PC-3 (cell line): ENCODE measurements at regions not wholly inside any gene's neighbourhood (a gene's known extent, or its start where the extent isn't known, plus 50 kb on each side); places are given as distances from the start of the nearest gene placed in this dataset.

Experiments
- ATAC-seq: fragments of 200-7000 bp; cut with Tn5 transposase; 2 replicates; pipeline ENCODE4 v1.9.1; 2020; ENCODE audit warnings: mild to moderate bottlenecking, moderate library complexity
- BruUV-seq: library from RNA; stranded (reverse); fragments of 400-500 nt; replicated peaks from 2 replicates; lab custom pipeline; 2021; lab: Mats Ljungman, UMichigan
- CTCF ChIA-PET: fragments of 300-600 bp; sonication (Branson Sonifier 250); formaldehyde crosslinking; loops from one replicate; lab custom pipeline; 2022; ENCODE audit warnings: antibody characterized with exemption; lab: Charles Lee
- POLR2A ChIA-PET: fragments of 300-600 bp; sonication (Branson Sonifier 250); formaldehyde crosslinking; loops from one replicate; lab custom pipeline; 2022; ENCODE audit warnings: antibody characterized with exemption; ENCODE audit not compliant: unreplicated experiment; lab: Charles Lee
- DNase-seq: peaks from one replicate; pipeline ENCODE4 v3.0.0-alpha.2; 2015
- H2AFZ ChIP-seq: fragments of 300-600 bp; sonication (generic); 2 replicates; pipeline ENCODE4 v1.6.0; 2016; ENCODE audit warnings: antibody characterized with exemption, low read length
- H3F3A ChIP-seq: fragments of 300-600 bp; sonication (generic); one replicate; pipeline ENCODE4 v1.6.0; 2017; ENCODE audit warnings: antibody characterized with exemption, low read length, control low read depth, mild to moderate bottlenecking; ENCODE audit not compliant: unreplicated experiment
- H3K27ac ChIP-seq: fragments of 300-600 bp; sonication (generic); 2 replicates; pipeline ENCODE4 v1.5.1; 2016; ENCODE audit warnings: mild to moderate bottlenecking, low read length
- H3K27me3 ChIP-seq: fragments of 300-600 bp; sonication (generic); 2 replicates; pipeline ENCODE4 v1.6.1; 2016; ENCODE audit warnings: low read length, mixed read lengths
- H3K36me3 ChIP-seq: fragments of 300-600 bp; sonication (generic); 2 replicates; pipeline ENCODE4 v1.6.1; 2016; ENCODE audit warnings: low read depth, mixed run types, low read length, mixed read lengths
- H3K4me1 ChIP-seq: fragments of 300-600 bp; sonication (generic); 2 replicates; pipeline ENCODE4 v1.5.1; 2016; ENCODE audit warnings: low read length; ENCODE audit not compliant: insufficient read depth
- H3K4me2 ChIP-seq: fragments of 300-600 bp; sonication (generic); 2 replicates; pipeline ENCODE4 v1.6.0; 2016; ENCODE audit warnings: low read length
- H3K4me3 ChIP-seq: fragments of 300-600 bp; sonication (generic); 2 replicates; pipeline ENCODE4 v1.5.1; 2016; ENCODE audit warnings: mild to moderate bottlenecking, low read length, mixed read lengths
- H3K79me2 ChIP-seq: fragments of 300-600 bp; sonication (generic); 2 replicates; pipeline ENCODE4 v1.6.1; 2017; ENCODE audit warnings: low read length, mixed read lengths
- H3K9ac ChIP-seq: fragments of 300-600 bp; sonication (generic); 2 replicates; pipeline ENCODE4 v1.6.0; 2016; ENCODE audit warnings: mild to moderate bottlenecking, low read length
- H3K9me2 ChIP-seq: fragments of 300-600 bp; sonication (generic); replicated peaks from 2 replicates; pipeline ENCODE4 v1.6.1; 2016; ENCODE audit warnings: mixed run types, low read length, mixed read lengths
- H3K9me3 ChIP-seq: fragments of 300-600 bp; sonication (generic); 2 replicates; pipeline ENCODE4 v1.6.1; 2016; ENCODE audit warnings: low read length, mixed read lengths
- H4K20me1 ChIP-seq: fragments of 300-600 bp; sonication (generic); 2 replicates; pipeline ENCODE4 v1.6.1; 2016; ENCODE audit warnings: low read length, mixed read lengths
- EZH2 ChIP-seq: fragments of 300-600 bp; sonication (generic); IDR thresholded peaks from one replicate; pipeline ENCODE4 v1.6.1; 2017; ENCODE audit warnings: antibody characterized with exemption, mild to moderate bottlenecking, low read length; ENCODE audit not compliant: unreplicated experiment
- EZH2phosphoT487 ChIP-seq: fragments of 300-600 bp; sonication (generic); IDR thresholded peaks from 2 replicates; pipeline ENCODE4 v1.6.1; 2018; ENCODE audit warnings: mild to moderate bottlenecking, antibody characterized with exemption, low read length, borderline replicate concordance
- intact Hi-C: fragments of 100-400 bp; cut with micrococcal nuclease; formaldehyde crosslinking; loops from 2 replicates; pipeline ENCODE4 v1.9.0; 2023
- TF ChIP-seq, protein P1 (sequence below): fragments of 300-600 bp; sonication (generic); conservative IDR thresholded peaks from 2 replicates; pipeline ENCODE4 v1.5.1; 2017; ENCODE audit warnings: antibody characterized with exemption, low read depth, mild to moderate bottlenecking, low read length

DNA sequence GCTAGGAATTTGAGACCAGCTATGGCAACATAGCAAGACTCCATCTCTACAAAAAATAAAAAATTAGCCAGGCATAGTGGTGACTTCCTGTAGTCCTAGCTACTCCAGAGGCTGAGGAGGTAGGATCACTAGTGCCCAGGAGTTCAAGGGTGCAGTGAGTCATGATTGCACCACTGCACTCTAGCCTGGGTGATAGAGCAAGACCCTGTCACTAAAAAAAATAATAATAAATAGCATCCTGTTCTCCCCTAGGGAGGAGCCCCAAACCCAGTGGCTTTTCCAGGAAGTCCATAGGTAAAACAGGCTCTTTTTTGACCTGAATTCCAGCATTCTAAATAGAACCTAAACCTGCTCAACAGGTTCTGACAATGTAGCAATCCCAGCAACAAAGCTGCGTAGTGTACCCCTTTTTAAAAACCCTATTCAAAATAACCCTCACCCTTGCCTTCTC is 192.0 kb downstream of the ALDH8A1 start:
- Histone ChIP-seq H3K27me3 (no peaks in the 10 kb centered on the region), H3K9ac (no peak overlapping the region), H3K9me3 (no peaks in the 10 kb centered on the region), H4K20me1 (no peaks in the 10 kb centered on the region), H3F3A (no peaks in the 10 kb centered on the region), H2AFZ (no peak overlapping the region), H3K27ac (no peak overlapping the region), H3K9me2 (no peaks in the 10 kb centered on the region), H3K79me2 (no peaks in the 10 kb centered on the region), H3K36me3 (no peaks in the 10 kb centered on the region), H3K4me2 (no peak overlapping the region), H3K4me1 (peaks cover 12% of the 10 kb centered on the region), H3K4me3 (no peak overlapping the region)
- peak; percentile 43 for DNase-seq
- ATAC-seq = peak; percentile 29
- ChIA-PET POLR2A (interaction anchor here (0.8 kb wide), 1 partner anchor 552 kb away, joined by 3 read pairs; no protein-coding TSS in a partner anchor), CTCF (no interaction called here)
- intact Hi-C loops = no loop called here
- no TSS peak for BruUV-seq
- TF ChIP-seq EZH2phosphoT487 = no peak
- TF ChIP-seq EZH2 = no peak
- TF ChIP-seq, protein P1, sequence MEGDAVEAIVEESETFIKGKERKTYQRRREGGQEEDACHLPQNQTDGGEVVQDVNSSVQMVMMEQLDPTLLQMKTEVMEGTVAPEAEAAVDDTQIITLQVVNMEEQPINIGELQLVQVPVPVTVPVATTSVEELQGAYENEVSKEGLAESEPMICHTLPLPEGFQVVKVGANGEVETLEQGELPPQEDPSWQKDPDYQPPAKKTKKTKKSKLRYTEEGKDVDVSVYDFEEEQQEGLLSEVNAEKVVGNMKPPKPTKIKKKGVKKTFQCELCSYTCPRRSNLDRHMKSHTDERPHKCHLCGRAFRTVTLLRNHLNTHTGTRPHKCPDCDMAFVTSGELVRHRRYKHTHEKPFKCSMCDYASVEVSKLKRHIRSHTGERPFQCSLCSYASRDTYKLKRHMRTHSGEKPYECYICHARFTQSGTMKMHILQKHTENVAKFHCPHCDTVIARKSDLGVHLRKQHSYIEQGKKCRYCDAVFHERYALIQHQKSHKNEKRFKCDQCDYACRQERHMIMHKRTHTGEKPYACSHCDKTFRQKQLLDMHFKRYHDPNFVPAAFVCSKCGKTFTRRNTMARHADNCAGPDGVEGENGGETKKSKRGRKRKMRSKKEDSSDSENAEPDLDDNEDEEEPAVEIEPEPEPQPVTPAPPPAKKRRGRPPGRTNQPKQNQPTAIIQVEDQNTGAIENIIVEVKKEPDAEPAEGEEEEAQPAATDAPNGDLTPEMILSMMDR = no peak

DNA sequence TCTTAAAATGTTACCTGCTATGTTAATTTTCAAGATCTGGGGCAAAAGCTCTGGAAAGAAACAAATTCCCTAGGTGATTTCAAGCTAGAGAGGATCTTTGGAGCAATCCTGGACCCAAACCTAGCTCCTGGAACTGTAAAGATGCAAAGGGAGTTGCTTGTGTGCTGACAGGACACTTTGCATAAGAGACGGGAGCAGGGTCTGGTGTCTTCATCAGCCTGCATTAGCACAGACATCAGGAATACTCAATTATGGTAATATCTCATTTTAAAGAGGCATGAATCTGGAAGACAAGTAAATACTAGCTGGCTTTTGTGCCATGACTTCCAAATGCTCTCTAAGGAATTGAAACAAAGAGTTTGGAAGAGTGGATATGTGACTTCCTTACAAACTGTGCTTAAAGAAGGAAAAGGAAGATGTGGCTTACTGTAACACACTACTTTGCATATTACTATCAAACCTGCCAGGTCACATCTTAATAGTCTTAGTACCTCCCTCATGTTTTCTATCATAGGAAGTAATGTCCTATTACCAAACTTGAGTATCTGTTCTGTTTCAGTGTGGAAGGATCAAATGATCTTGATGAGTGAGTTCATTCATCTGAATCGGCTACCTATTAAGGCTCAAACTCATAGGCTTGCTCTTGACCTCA is 193.4 kb downstream of the ALDH8A1 start:
- intact Hi-C loops = no loop called here
- DNase-seq (no peak), ATAC-seq (no peak)
- no TSS peak for BruUV-seq
- ChIA-PET CTCF (no interaction called here), POLR2A (no interaction called here)
- H2AFZ ChIP-seq = no peak overlapping the region
- no peaks in the 10 kb centered on the region for H3K79me2 ChIP-seq
- H3K9ac ChIP-seq = no peak overlapping the region
- H3K4me2 ChIP-seq = no peak overlapping the region
- no peaks in the 10 kb centered on the region for H3K36me3 ChIP-seq
- H3F3A ChIP-seq = no peaks in the 10 kb centered on the region
- H3K4me1 ChIP-seq = peaks cover 12% of the 10 kb centered on the region
- H3K4me3 ChIP-seq = no peak overlapping the region
- H3K9me3 ChIP-seq = no peaks in the 10 kb centered on the region
- TF ChIP-seq EZH2 = no peak
- TF ChIP-seq, protein P1 = no peak
- TF ChIP-seq EZH2phosphoT487 = no peak
- no peaks in the 10 kb centered on the region for H3K27me3 ChIP-seq
- no peaks in the 10 kb centered on the region for H3K9me2 ChIP-seq
- H3K27ac ChIP-seq = no peak overlapping the region
- H4K20me1 ChIP-seq = no peaks in the 10 kb centered on the region

DNA sequence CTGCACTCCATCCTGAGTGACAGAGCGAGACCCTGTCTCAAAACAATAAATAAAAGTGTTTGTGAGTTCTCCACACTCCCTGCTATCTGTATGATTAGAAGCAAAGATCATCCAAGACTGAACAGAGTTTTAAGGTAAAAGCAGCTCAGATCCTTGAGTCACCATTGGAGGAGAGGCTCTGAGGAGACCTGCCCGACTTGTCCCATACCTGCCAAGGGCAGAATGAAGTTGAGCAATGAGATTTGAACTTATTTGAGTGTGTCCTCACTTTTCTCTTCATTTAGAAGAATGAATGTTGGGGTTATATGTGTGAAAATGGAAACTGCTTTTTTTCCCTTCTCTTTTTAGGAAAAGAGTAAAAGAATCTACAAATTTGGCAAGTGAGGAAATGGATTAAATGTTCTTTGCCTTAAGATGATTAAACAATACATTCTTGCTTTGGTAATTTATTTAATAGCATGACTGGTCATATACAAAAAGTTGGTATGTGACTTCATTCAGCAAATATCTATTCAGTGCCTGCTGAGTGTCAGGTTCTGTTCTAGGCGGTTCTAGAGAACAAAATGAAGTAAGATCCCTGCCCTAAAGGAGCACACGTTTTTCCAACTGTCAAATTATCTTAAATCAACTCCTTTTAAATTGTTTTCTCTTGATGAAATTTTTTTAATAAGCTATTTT is 195.7 kb downstream of the ALDH8A1 start:
- Histone ChIP-seq H3F3A (no peaks in the 10 kb centered on the region), H3K9me3 (no peaks in the 10 kb centered on the region), H4K20me1 (no peaks in the 10 kb centered on the region), H3K36me3 (no peaks in the 10 kb centered on the region), H3K4me2 (no peak overlapping the region), H3K79me2 (no peaks in the 10 kb centered on the region), H3K4me1 (peaks cover 12% of the 10 kb centered on the region), H3K9me2 (no peaks in the 10 kb centered on the region), H3K9ac (no peak overlapping the region), H3K4me3 (no peak overlapping the region), H3K27me3 (no peaks in the 10 kb centered on the region), H3K27ac (no peak overlapping the region), H2AFZ (no peak overlapping the region)
- ChIA-PET POLR2A (no interaction called here), CTCF (no interaction called here)
- intact Hi-C loops = no loop called here
- BruUV-seq = no TSS peak
- no peak for DNase-seq
- ATAC-seq = no peak
- TF ChIP-seq, protein P1 = no peak
- TF ChIP-seq EZH2 (no peak), EZH2phosphoT487 (no peak)
